Omental fat pad (tissue), 3 donors: ENCODE measurements at regions not wholly inside any gene's neighbourhood (a gene's known extent, or its start where the extent isn't known, plus 50 kb on each side); places are given as distances from the start of the nearest gene placed in this dataset.

Experiments
- ATAC-seq: fragments of 150-250 bp; one replicate; pipeline ENCODE4 v1.9.1; 2016; ENCODE audit warnings: mild to moderate bottlenecking, moderate library complexity; ENCODE audit not compliant: low FRiP score
- DNase-seq: peaks from one replicate; pipeline ENCODE4 v3.0.0-alpha.2; 2019; ENCODE audit warnings: low spot score
- TF ChIP-seq, protein P1 (sequence below), 3 donors: fragments of 450-650 bp; IDR thresholded peaks; one replicate each; pipeline ENCODE4 v1.5.1; 2016 to 2017; ENCODE audit warnings: antibody characterized with exemption in 3 of 3, mild to moderate bottlenecking in 3 of 3, moderate library complexity in 2 of 3

DNA sequence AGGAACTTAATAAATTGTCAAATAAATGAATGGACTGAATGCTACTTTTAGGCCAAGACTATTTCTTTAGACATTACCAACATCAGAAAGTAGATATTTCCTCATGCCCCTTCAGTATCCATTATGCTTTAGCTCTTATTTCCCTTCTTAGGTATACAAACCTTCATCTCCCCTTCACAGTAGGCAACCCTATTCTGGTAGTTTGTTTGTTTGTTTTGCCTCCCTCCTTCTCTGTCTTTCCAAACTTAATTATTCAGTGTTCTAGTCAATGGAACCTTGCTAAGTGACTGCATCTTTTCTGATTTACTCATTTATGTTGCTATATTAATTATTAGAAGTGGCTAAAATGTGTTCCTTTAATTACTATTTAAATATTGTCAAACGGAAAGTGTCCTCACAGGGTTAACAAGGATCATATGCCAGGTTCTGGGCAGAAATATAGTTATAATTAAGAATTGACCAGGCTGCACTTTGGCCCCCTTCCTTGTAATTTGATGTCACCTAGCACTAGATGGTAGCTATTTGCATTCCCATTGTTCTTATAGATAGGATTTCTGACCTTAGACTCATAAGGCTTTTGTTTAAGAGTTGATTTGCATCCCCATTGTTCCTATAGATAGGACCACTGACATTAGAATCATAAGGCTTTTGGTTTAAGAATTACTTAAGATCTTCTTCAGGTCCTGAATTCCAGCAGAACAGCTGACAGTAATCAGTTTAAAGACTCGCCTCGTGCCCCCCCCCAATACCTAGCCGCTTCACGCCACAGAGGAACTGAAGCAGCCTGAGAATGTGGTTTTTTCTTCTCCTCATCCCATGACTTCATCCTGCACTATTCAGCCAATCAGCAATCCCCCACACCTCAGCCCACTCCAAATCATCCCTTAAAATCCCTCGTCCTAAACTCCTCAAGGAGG is 84.4 kb upstream of the NUDT12 start:
- ATAC-seq (no peak), DNase-seq (no peak)
- TF ChIP-seq, protein P1, sequence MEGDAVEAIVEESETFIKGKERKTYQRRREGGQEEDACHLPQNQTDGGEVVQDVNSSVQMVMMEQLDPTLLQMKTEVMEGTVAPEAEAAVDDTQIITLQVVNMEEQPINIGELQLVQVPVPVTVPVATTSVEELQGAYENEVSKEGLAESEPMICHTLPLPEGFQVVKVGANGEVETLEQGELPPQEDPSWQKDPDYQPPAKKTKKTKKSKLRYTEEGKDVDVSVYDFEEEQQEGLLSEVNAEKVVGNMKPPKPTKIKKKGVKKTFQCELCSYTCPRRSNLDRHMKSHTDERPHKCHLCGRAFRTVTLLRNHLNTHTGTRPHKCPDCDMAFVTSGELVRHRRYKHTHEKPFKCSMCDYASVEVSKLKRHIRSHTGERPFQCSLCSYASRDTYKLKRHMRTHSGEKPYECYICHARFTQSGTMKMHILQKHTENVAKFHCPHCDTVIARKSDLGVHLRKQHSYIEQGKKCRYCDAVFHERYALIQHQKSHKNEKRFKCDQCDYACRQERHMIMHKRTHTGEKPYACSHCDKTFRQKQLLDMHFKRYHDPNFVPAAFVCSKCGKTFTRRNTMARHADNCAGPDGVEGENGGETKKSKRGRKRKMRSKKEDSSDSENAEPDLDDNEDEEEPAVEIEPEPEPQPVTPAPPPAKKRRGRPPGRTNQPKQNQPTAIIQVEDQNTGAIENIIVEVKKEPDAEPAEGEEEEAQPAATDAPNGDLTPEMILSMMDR (IDR thresholded peaks at IDR 0.05), result no peak

DNA sequence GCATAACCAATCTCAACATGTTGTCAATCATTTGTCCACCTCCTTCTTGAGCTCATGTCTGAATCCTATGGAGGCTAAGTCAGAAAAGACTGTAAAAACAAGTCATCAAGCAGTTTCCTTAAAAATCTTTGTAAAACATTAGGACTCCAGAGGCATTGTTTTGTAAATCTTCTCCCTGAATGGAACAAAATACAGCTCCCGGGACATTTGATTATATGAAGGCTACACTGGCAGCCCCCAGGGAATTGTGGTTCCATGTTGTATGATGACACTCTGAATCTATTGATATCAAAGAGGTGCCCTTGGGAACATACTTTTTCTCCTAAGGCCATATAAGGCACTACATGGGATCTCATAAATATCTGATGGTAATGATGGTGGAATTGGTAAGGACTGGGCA is 83.2 kb upstream of the NUDT12 start:
- ATAC-seq, result no peak
- no peak for DNase-seq
- TF ChIP-seq, protein P1 (IDR thresholded peaks at IDR 0.05), result no peak

DNA sequence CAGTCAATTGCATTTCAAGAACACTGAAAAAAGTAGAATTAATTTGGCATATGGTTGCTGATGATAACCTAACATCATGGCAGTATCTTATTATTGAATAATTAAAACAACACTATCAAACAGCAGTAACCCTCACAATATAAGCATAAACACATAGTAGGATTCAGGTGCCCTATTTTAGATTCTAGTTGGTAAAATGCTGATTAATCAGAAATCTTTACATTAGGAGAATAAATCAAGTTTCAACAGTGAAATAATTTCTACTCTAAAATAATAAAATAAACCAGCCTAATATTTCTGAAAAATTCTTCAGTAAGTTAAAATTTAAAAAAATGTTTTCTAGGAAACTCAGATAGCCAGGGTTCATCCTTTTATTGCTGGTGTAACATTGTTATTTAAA is 76.4 kb upstream of the NUDT12 start:
- DNase-seq (no peak), ATAC-seq (no peak)
- TF ChIP-seq, protein P1 (IDR thresholded peaks at IDR 0.05), result no peak

GRCh38 chr5:103624675-103625074 is 62.1 kb upstream of the NUDT12 start:
- ATAC-seq, result no peak
- DNase-seq, result no peak
- TF ChIP-seq, protein P1 (IDR thresholded peaks at IDR 0.05), result no peak

GRCh38 chr5:103624035-103624480 is 61.5 kb upstream of the NUDT12 start:
- TF ChIP-seq, protein P1 (IDR thresholded peaks at IDR 0.05), result no peak
- ATAC-seq (peak; percentile 76), DNase-seq (no peak)

GRCh38 chr5:103623425-103623824 is 60.8 kb upstream of the NUDT12 start:
- ATAC-seq, result no peak
- TF ChIP-seq, protein P1 (IDR thresholded peaks at IDR 0.05), result no peak
- DNase-seq, result no peak

GRCh38 chr5:103621548-103621930 is 59.0 kb upstream of the NUDT12 start:
- TF ChIP-seq, protein P1 (IDR thresholded peaks at IDR 0.05), result no peak
- ATAC-seq, result no peak

More at GRCh38 chr5:103621548-103621930, 59.0 kb upstream of the NUDT12 start:
- DNase-seq, result no peak
